B cell (primary cell): ENCODE measurements at regions not wholly inside any gene's neighbourhood (a gene's known extent, or its start where the extent isn't known, plus 50 kb on each side); places are given as distances from the start of the nearest gene placed in this dataset.

ENCODE experiments used
- ATAC-seq: fragments of 200-7000 bp; cut with Tn5 transposase; one replicate; pipeline ENCODE4 v1.10.0; 2021; ENCODE audit warnings: low read depth, mild to moderate bottlenecking, moderate number of reproducible peaks, moderate library complexity
- CTCF ChIA-PET: fragments of 350-600 bp; sonication (Branson Sonifier 250); formaldehyde crosslinking; loops from one replicate; lab custom pipeline; 2021; ENCODE audit warnings: antibody characterized with exemption, inconsistent platforms; lab: Charles Lee
- POLR2A ChIA-PET: fragments of 350-600 bp; sonication (Branson Sonifier 250); formaldehyde crosslinking; loops from one replicate; lab custom pipeline; 2021; ENCODE audit warnings: antibody characterized with exemption; lab: Charles Lee
- DNase-seq: peaks from one replicate; pipeline ENCODE4 v3.0.0; 2013
- H2AFZ ChIP-seq: 2 replicates; pipeline ENCODE4 v1.6.1; 2012; ENCODE audit warnings: mild to moderate bottlenecking, low read depth, low read length; ENCODE audit not compliant: insufficient read depth, poor library complexity, severe bottlenecking
- H3K27ac ChIP-seq, 2 donors: 1 replicate in 1 of 2; 2 replicates in 1 of 2; pipeline ENCODE4 v1.5.1; 2012 to 2013; ENCODE audit warnings: low read length in 2 of 2, mild to moderate bottlenecking in 2 of 2, moderate library complexity in 1 of 2
- H3K27me3 ChIP-seq, 4 experiments: fragments of 200-600 bp in 1 of 4; sonication (generic) in 1 of 4; replicated peaks in 1 of 4; 1 replicate in 2 of 4; 2 replicates in 2 of 4; pipeline versions ENCODE4 v1.6.1 to v1.7.0; 2013 to 2016; ENCODE audit warnings: low read length in 3 of 4, mild to moderate bottlenecking in 2 of 4, mixed read lengths in 1 of 4, moderate library complexity in 1 of 4; ENCODE audit not compliant: insufficient read depth in 4 of 4, control insufficient read depth in 3 of 4; ENCODE audit errors: control extremely low read depth in 1 of 4
- H3K36me3 ChIP-seq, 2 experiments: replicated peaks in 1 of 2; 1 replicate in 1 of 2; 2 replicates in 1 of 2; pipeline versions ENCODE4 v1.6.1 to v1.7.1; 2013; ENCODE audit warnings: low read length in 1 of 2; ENCODE audit not compliant: insufficient read depth in 2 of 2, control insufficient read depth in 1 of 2; ENCODE audit errors: control extremely low read depth in 1 of 2, extremely low read depth in 1 of 2
- H3K4me1 ChIP-seq, 2 donors: fragments of 200-600 bp in 1 of 2; sonication (generic) in 1 of 2; 1 replicate in 1 of 2; 2 replicates in 1 of 2; pipeline versions ENCODE4 v1.5.1 to v1.6.1; 2013 to 2017; ENCODE audit warnings: low read length in 2 of 2; ENCODE audit not compliant: control insufficient read depth in 2 of 2, insufficient read depth in 2 of 2
- H3K4me2 ChIP-seq: replicated peaks from 2 replicates; pipeline ENCODE3; 2012; ENCODE audit warnings: mild to moderate bottlenecking, low read depth, low read length; ENCODE audit not compliant: poor library complexity, severe bottlenecking
- H3K4me3 ChIP-seq, 5 experiments: fragments of 200-600 bp in 1 of 5; sonication (generic) in 1 of 5; 1 replicate in 3 of 5; 2 replicates in 2 of 5; pipeline versions ENCODE4 v1.5.1 to v1.7.0; 2011 to 2016; ENCODE audit warnings: low read length in 4 of 5, mild to moderate bottlenecking in 4 of 5, low read depth in 2 of 5, control low read depth in 1 of 5, moderate library complexity in 1 of 5; ENCODE audit not compliant: insufficient read depth in 1 of 5; ENCODE audit errors: control extremely low read depth in 1 of 5, extremely low read depth in 1 of 5
- H3K79me2 ChIP-seq: fragments of 200-600 bp; sonication (generic); one replicate; pipeline ENCODE4 v1.6.0; 2016; ENCODE audit warnings: low read length; ENCODE audit not compliant: control insufficient read depth, insufficient read depth
- H3K9ac ChIP-seq: fragments of 200-600 bp; sonication (generic); 2 replicates; pipeline ENCODE4 v1.6.1; 2017; ENCODE audit warnings: mild to moderate bottlenecking, low read length, moderate library complexity
- H3K9me3 ChIP-seq, 3 donors: one replicate each; pipeline versions ENCODE4 v1.6.1 to v1.7.1; 2013; ENCODE audit warnings: low read length in 2 of 3; ENCODE audit not compliant: control insufficient read depth in 2 of 3, insufficient read depth in 1 of 3; ENCODE audit errors: control extremely low read depth in 1 of 3
- H4K20me1 ChIP-seq: 2 replicates; pipeline ENCODE4 v1.6.0; 2012; ENCODE audit warnings: mild to moderate bottlenecking, low read length; ENCODE audit not compliant: insufficient read depth, control insufficient read depth, poor library complexity, severe bottlenecking
- H3K27ac Mint-ChIP-seq: one replicate; pipeline ENCODE4 v1.8.0; 2021; ENCODE audit warnings: mixed read lengths
- H3K27me3 Mint-ChIP-seq: one replicate; pipeline ENCODE4 v1.8.0; 2021; ENCODE audit warnings: mixed read lengths
- H3K4me1 Mint-ChIP-seq: one replicate; pipeline ENCODE4 v1.8.0; 2021; ENCODE audit warnings: mixed read lengths
- H3K4me3 Mint-ChIP-seq: one replicate; pipeline ENCODE4 v1.8.0; 2021; ENCODE audit warnings: mixed read lengths
- H3K9me3 Mint-ChIP-seq: one replicate; pipeline ENCODE4 v1.8.0; 2022; ENCODE audit warnings: mixed read lengths; ENCODE audit not compliant: insufficient read depth
- EZH2 ChIP-seq: IDR thresholded peaks from 2 replicates; pipeline ENCODE4 v1.6.1; 2012; ENCODE audit warnings: borderline replicate concordance, low read depth, mild to moderate bottlenecking, moderate library complexity, low read length; ENCODE audit not compliant: insufficient read depth, poor library complexity, severe bottlenecking
- WGBS: methylation state at CpG from one replicate; pipeline ENCODE4 v1.1.5; 2013; ENCODE audit warnings: missing lambda C conversion rate; ENCODE audit not compliant: insufficient coverage; 5-methylcytosine and 5-hydroxymethylcytosine counted together
- intact Hi-C: fragments of 100-400 bp; cut with micrococcal nuclease; formaldehyde crosslinking; loops from one replicate; pipeline ENCODE4 v1.10.0; 2022
- TF ChIP-seq, protein P1 (sequence below): fragments of 200-600 bp; IDR thresholded peaks from one replicate; pipeline ENCODE4 v1.8.0; 2022; ENCODE audit warnings: antibody characterized with exemption, mild to moderate bottlenecking

DNA sequence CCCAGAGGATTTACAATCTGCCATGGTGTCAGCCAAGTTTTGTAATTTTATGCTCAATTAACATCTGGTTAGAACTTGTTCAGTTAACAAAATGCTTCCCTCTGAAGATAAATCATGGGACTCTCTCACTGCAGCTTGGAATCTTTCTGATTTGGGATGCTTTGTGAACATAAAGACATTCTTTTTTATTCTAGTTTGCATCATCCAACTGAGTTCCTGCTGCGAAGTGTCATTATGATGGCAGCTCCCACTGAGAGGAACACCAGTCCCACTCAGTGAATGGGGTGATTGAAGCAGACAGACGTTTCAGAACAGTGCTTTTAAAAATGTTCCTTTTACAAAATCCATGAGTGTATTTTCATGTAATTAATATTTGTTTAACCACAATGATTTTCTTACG, 863.8 kb downstream of the TLE4 start:
- H3K79me2 ChIP-seq, result no peaks in the 10 kb centered on the region
- H3K27ac ChIP-seq, result no peak overlapping the region
- DNase-seq (no peak), ATAC-seq (no peak)
- no peak for TF ChIP-seq EZH2
- TF ChIP-seq, protein P1, sequence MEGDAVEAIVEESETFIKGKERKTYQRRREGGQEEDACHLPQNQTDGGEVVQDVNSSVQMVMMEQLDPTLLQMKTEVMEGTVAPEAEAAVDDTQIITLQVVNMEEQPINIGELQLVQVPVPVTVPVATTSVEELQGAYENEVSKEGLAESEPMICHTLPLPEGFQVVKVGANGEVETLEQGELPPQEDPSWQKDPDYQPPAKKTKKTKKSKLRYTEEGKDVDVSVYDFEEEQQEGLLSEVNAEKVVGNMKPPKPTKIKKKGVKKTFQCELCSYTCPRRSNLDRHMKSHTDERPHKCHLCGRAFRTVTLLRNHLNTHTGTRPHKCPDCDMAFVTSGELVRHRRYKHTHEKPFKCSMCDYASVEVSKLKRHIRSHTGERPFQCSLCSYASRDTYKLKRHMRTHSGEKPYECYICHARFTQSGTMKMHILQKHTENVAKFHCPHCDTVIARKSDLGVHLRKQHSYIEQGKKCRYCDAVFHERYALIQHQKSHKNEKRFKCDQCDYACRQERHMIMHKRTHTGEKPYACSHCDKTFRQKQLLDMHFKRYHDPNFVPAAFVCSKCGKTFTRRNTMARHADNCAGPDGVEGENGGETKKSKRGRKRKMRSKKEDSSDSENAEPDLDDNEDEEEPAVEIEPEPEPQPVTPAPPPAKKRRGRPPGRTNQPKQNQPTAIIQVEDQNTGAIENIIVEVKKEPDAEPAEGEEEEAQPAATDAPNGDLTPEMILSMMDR, result no peak
- no CpG with 5 or more reads among the region's 3 CpGs for WGBS
- ChIA-PET POLR2A (no interaction called here), CTCF (no interaction called here)
- peaks cover 8% of the 10 kb centered on the region for H4K20me1 ChIP-seq
- Mint-ChIP-seq H3K4me3 (no peak overlapping the region), H3K27ac (no peak overlapping the region), H3K4me1 (peaks cover 12% of the 10 kb centered on the region), H3K27me3 (no peaks in the 10 kb centered on the region), H3K9me3 (no peaks in the 10 kb centered on the region)
- H2AFZ ChIP-seq, result no peak overlapping the region
- no peaks in the 10 kb centered on the region for H3K9me3 ChIP-seq
- no peaks in the 10 kb centered on the region for H3K27me3 ChIP-seq
- H3K4me1 ChIP-seq, result no peaks in the 10 kb centered on the region
- no peak overlapping the region for H3K9ac ChIP-seq
- intact Hi-C loops, result no loop called here
- H3K4me2 ChIP-seq, result no peak overlapping the region
- no peak overlapping the region for H3K4me3 ChIP-seq
- H3K36me3 ChIP-seq, result no peaks in the 10 kb centered on the region

DNA sequence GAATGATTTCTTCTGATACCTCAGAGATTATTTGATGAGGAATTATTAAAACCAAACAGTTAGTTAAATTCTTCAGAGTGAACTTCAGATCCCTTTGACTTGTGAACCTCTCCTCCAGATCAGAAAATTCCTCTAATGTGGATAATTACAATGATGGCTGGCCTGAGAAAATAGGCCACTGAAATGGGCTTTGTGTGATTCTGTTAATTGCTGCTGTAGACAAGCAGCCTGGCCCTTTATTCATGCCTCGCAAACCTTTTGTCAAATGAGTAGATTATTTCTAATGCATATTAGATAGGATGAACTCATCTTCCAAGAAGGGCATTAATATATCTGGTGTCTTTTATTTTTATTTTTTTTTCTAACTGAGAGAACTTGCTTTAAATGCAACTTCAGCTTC, 855.2 kb downstream of the TLE4 start:
- intact Hi-C loops, result no loop called here
- WGBS, result no CpG with 5 or more reads among the region's 1 CpG
- Mint-ChIP-seq H3K27ac (no peak overlapping the region), H3K9me3 (no peaks in the 10 kb centered on the region), H3K4me1 (peaks cover 4% of the 10 kb centered on the region), H3K4me3 (no peak overlapping the region), H3K27me3 (no peaks in the 10 kb centered on the region)
- Histone ChIP-seq H2AFZ (no peak overlapping the region), H3K27me3 (no peaks in the 10 kb centered on the region), H4K20me1 (peaks cover 4% of the 10 kb centered on the region), H3K9me3 (no peaks in the 10 kb centered on the region), H3K9ac (no peak overlapping the region), H3K4me1 (no peaks in the 10 kb centered on the region), H3K27ac (no peak overlapping the region), H3K4me2 (no peak overlapping the region), H3K4me3 (no peak overlapping the region), H3K36me3 (no peaks in the 10 kb centered on the region), H3K79me2 (no peaks in the 10 kb centered on the region)
- DNase-seq, result no peak
- ChIA-PET CTCF (no interaction called here), POLR2A (no interaction called here)
- ATAC-seq, result no peak
- no peak for TF ChIP-seq EZH2
